WTC11 (cell line): ENCODE measurements at regions not wholly inside any gene's neighbourhood (a gene's known extent, or its start where the extent isn't known, plus 50 kb on each side); places are given as distances from the start of the nearest gene placed in this dataset.

Experiments used
- ATAC-seq: fragments of 200-7000 bp; cut with Tn5 transposase; 2 replicates; pipeline ENCODE4 v1.10.0; 2021; ENCODE audit warnings: mild to moderate bottlenecking, moderate library complexity
- CTCF ChIA-PET: fragments of 300-600 bp; sonication (Branson Sonifier 250); formaldehyde crosslinking; loops from one replicate; lab custom pipeline; 2021; ENCODE audit warnings: antibody characterized with exemption; lab: Charles Lee
- POLR2A ChIA-PET: fragments of 350-600 bp; sonication (Branson Sonifier 250); formaldehyde crosslinking; loops from one replicate; lab custom pipeline; 2021; ENCODE audit warnings: antibody characterized with exemption; lab: Charles Lee
- DNase-seq: peaks from one replicate; pipeline ENCODE4 v3.0.0; 2021; ENCODE audit warnings: low spot score
- H3K27ac Mint-ChIP-seq: 2 replicates; pipeline ENCODE4 v1.8.0; 2021; ENCODE audit warnings: mixed read lengths
- H3K27me3 Mint-ChIP-seq: 2 replicates; pipeline ENCODE4 v1.8.0; 2021; ENCODE audit warnings: low read depth, mild to moderate bottlenecking, moderate library complexity, mixed read lengths
- H3K36me3 Mint-ChIP-seq: 2 replicates; pipeline ENCODE4 v1.8.0; 2021; ENCODE audit warnings: mixed read lengths
- H3K4me1 Mint-ChIP-seq: 2 replicates; pipeline ENCODE4 v1.8.0; 2022; ENCODE audit warnings: mixed read lengths
- H3K4me3 Mint-ChIP-seq: 2 replicates; pipeline ENCODE4 v1.8.0; 2021; ENCODE audit warnings: mild to moderate bottlenecking, moderate library complexity, mixed read lengths
- H3K9me3 Mint-ChIP-seq: 2 replicates; pipeline ENCODE4 v1.8.0; 2021; ENCODE audit warnings: mixed read lengths
- ARID4B ChIP-seq: sonication (generic); formaldehyde crosslinking; IDR thresholded peaks from 2 replicates; pipeline ENCODE4 v1.8.0; 2023; ENCODE audit warnings: missing genetic modification reagents, mild to moderate bottlenecking, borderline replicate concordance
- E2F5 ChIP-seq: sonication (generic); formaldehyde crosslinking; IDR thresholded peaks from 2 replicates; pipeline ENCODE4 v1.8.1; 2022; ENCODE audit warnings: mild to moderate bottlenecking, moderate library complexity, missing genetic modification reagents
- FOXK1 ChIP-seq: sonication (generic); formaldehyde crosslinking; IDR thresholded peaks from 2 replicates; pipeline ENCODE4 v1.8.0; 2022; ENCODE audit warnings: mild to moderate bottlenecking, moderate library complexity, missing genetic modification reagents
- GRHL2 ChIP-seq: fragments of 250-450 bp; sonication (Bioruptor Pico); IDR thresholded peaks from 2 replicates; pipeline ENCODE4 v1.8.0; 2022; ENCODE audit warnings: mild to moderate bottlenecking, moderate library complexity; ENCODE audit not compliant: insufficient replicate concordance, severe bottlenecking
- IRF2 ChIP-seq: sonication (generic); formaldehyde crosslinking; IDR thresholded peaks from 2 replicates; pipeline ENCODE4 v1.8.0; 2022; ENCODE audit warnings: low read depth, missing genetic modification reagents, borderline replicate concordance
- KAT7 ChIP-seq: sonication (generic); formaldehyde crosslinking; IDR thresholded peaks from 2 replicates; pipeline ENCODE4 v1.8.1; 2023; ENCODE audit warnings: missing genetic modification reagents, mild to moderate bottlenecking, borderline replicate concordance
- PRDM15 ChIP-seq: sonication (generic); formaldehyde crosslinking; IDR thresholded peaks from 2 replicates; pipeline ENCODE4 v1.8.0; 2022; ENCODE audit warnings: missing genetic modification reagents
- PREB ChIP-seq: sonication (generic); formaldehyde crosslinking; IDR thresholded peaks from 2 replicates; pipeline ENCODE4 v1.8.1; 2022; ENCODE audit warnings: mild to moderate bottlenecking, missing genetic modification reagents, moderate library complexity, borderline replicate concordance
- RORB ChIP-seq: fragments of 250-450 bp; sonication (Bioruptor Pico); IDR thresholded peaks from 2 replicates; pipeline ENCODE4 v1.9.0; 2021; ENCODE audit warnings: mild to moderate bottlenecking
- STAT6 ChIP-seq: sonication (generic); formaldehyde crosslinking; conservative IDR thresholded peaks from 2 replicates; pipeline ENCODE4 v1.8.1; 2023; ENCODE audit warnings: mild to moderate bottlenecking, low read depth, missing genetic modification reagents, moderate library complexity
- TCF7 ChIP-seq: sonication (generic); formaldehyde crosslinking; IDR thresholded peaks from 2 replicates; pipeline ENCODE4 v1.8.0; 2022; ENCODE audit warnings: mild to moderate bottlenecking, low read depth, missing genetic modification reagents, moderate library complexity
- TEAD1 ChIP-seq: sonication (generic); formaldehyde crosslinking; IDR thresholded peaks from 2 replicates; pipeline ENCODE4 v1.8.0; 2022; ENCODE audit warnings: mild to moderate bottlenecking, missing genetic modification reagents
- ZNF232 ChIP-seq: sonication (generic); formaldehyde crosslinking; IDR thresholded peaks from 2 replicates; pipeline ENCODE4 v1.8.0; 2022; ENCODE audit warnings: mild to moderate bottlenecking, missing genetic modification reagents
- ZNF263 ChIP-seq: sonication (generic); formaldehyde crosslinking; IDR thresholded peaks from 2 replicates; pipeline ENCODE4 v1.8.1; 2022; ENCODE audit warnings: low read depth, mild to moderate bottlenecking, moderate library complexity, missing genetic modification reagents
- ZNF317 ChIP-seq: sonication (generic); formaldehyde crosslinking; IDR thresholded peaks from 2 replicates; pipeline ENCODE4 v1.8.1; 2023; ENCODE audit warnings: low read depth, mild to moderate bottlenecking, moderate library complexity, missing genetic modification reagents, borderline replicate concordance
- ZNF416 ChIP-seq: fragments of 250-450 bp; sonication (Bioruptor Pico); IDR thresholded peaks from 2 replicates; pipeline ENCODE4 v1.9.0; 2021; ENCODE audit warnings: mild to moderate bottlenecking, inconsistent platforms
- ZNF671 ChIP-seq: fragments of 250-450 bp; sonication (Bioruptor Pico); IDR thresholded peaks from 2 replicates; pipeline ENCODE4 v1.8.0; 2021; ENCODE audit warnings: mild to moderate bottlenecking
- ZSCAN18 ChIP-seq: fragments of 250-450 bp; sonication (Bioruptor Pico); IDR thresholded peaks from 2 replicates; pipeline ENCODE4 v2.1.2; 2022; ENCODE audit warnings: mild to moderate bottlenecking, moderate library complexity

- Mint-ChIP-seq H3K27me3 (no peaks in the 10 kb centered on the region), H3K4me3 (no peak overlapping the region), H3K27ac (no peak overlapping the region), H3K4me1 (no peaks in the 10 kb centered on the region), H3K36me3 (peaks cover 24% of the 10 kb centered on the region), H3K9me3 (peaks cover 41% of the 10 kb centered on the region)
- TF ChIP-seq ZNF416 (CRISPR knock-in tag) = no peak
- TF ChIP-seq ZNF317 = no peak
- TF ChIP-seq ARID4B (CRISPR knock-in tag) = no peak
- ATAC-seq (no peak), DNase-seq (no peak)
- POLR2A ChIA-PET = no interaction called here
- CTCF ChIA-PET = no interaction called here
Measured at GRCh38 chr1:187842406-187843165, 1013.8 kb downstream of the PLA2G4A start.

GRCh38 chr1:187844313-187844712, 1015.6 kb downstream of the PLA2G4A start:
- Mint-ChIP-seq H3K27me3 (no peaks in the 10 kb centered on the region), H3K4me3 (no peak overlapping the region), H3K9me3 (peaks cover 41% of the 10 kb centered on the region), H3K27ac (no peak overlapping the region), H3K4me1 (no peaks in the 10 kb centered on the region), H3K36me3 (peaks cover 24% of the 10 kb centered on the region)
- ChIA-PET CTCF (no interaction called here), POLR2A (no interaction called here)
- ATAC-seq (no peak), DNase-seq (no peak)
- TF ChIP-seq ZNF671 (CRISPR knock-in tag) = no peak
- no peak for TF ChIP-seq ZNF263
- TF ChIP-seq FOXK1 (CRISPR knock-in tag) = no peak
- no peak for TF ChIP-seq KAT7
- no peak for TF ChIP-seq RORB (CRISPR knock-in tag)
- no peak for TF ChIP-seq PREB

GRCh38 chr1:187847531-187847930, 1018.8 kb downstream of the PLA2G4A start:
- DNase-seq (no peak), ATAC-seq (no peak)
- no peak overlapping the region for H3K27ac Mint-ChIP-seq
- H3K4me1 Mint-ChIP-seq = no peaks in the 10 kb centered on the region
- H3K36me3 Mint-ChIP-seq = peaks cover 15% of the 10 kb centered on the region
- H3K9me3 Mint-ChIP-seq = peaks cover 38% of the 10 kb centered on the region
- H3K27me3 Mint-ChIP-seq = no peaks in the 10 kb centered on the region
- ChIA-PET POLR2A (no interaction called here), CTCF (no interaction called here)
- no peak overlapping the region for H3K4me3 Mint-ChIP-seq
- TF ChIP-seq IRF2 (CRISPR knock-in tag) (no peak), TCF7 (no peak), STAT6 (CRISPR knock-in tag) (no peak), PRDM15 (CRISPR knock-in tag) (no peak), ZNF232 (CRISPR knock-in tag) (no peak), ZSCAN18 (no peak), GRHL2 (CRISPR knock-in tag) (no peak), E2F5 (CRISPR knock-in tag) (no peak), TEAD1 (CRISPR knock-in tag) (no peak)
